ENCODE measurements at regions not wholly inside any gene's neighbourhood (a gene's known extent, or its start where the extent isn't known, plus 50 kb on each side); places are given as distances from the start of the nearest gene placed in this dataset.

- in situ Hi-C loops (cut with HindIII; ENCODE audit: low pct_unique_long_range_greater_than_20kb, low sequenced_read_pairs): no loop called here
- DNase-seq (ENCODE audit: low read depth in 1 of 2, low spot score in 1 of 2): no peak
- no peak for TF ChIP-seq JUND (IDR thresholded peaks at IDR 0.05; ENCODE audit: low read depth)
Observed at GRCh38 chr1:29716306-29716705, 480.0 kb downstream of the PTPRU start.

- DNase-seq (ENCODE audit: low read depth in 1 of 2, low spot score in 1 of 2): peak in 1 of 2 experiments; percentile 10
- in situ Hi-C loops (cut with HindIII; ENCODE audit: low pct_unique_long_range_greater_than_20kb, low sequenced_read_pairs): no loop called here
Observed at GRCh38 chr1:29713857-29714256, 477.5 kb downstream of the PTPRU start.

GRCh38 chr1:29712801-29713200 is 476.5 kb downstream of the PTPRU start:
- in situ Hi-C loops (cut with HindIII; ENCODE audit: low pct_unique_long_range_greater_than_20kb, low sequenced_read_pairs): no loop called here

More at GRCh38 chr1:29713857-29714256, 477.5 kb downstream of the PTPRU start:
- no peak for TF ChIP-seq JUND (IDR thresholded peaks at IDR 0.05; ENCODE audit: low read depth)

GRCh38 chr1:29712284-29712651 is 475.9 kb downstream of the PTPRU start:
- TF ChIP-seq JUND (IDR thresholded peaks at IDR 0.05; ENCODE audit: low read depth): no peak
- in situ Hi-C loops (cut with HindIII; ENCODE audit: low pct_unique_long_range_greater_than_20kb, low sequenced_read_pairs): no loop called here
- DNase-seq (ENCODE audit: low read depth in 1 of 2, low spot score in 1 of 2): no peak

More at GRCh38 chr1:29712801-29713200, 476.5 kb downstream of the PTPRU start:
- no peak for TF ChIP-seq JUND (IDR thresholded peaks at IDR 0.05; ENCODE audit: low read depth)
- no peak for DNase-seq (ENCODE audit: low read depth in 1 of 2, low spot score in 1 of 2)

- in situ Hi-C loops (cut with HindIII; ENCODE audit: low pct_unique_long_range_greater_than_20kb, low sequenced_read_pairs): no loop called here
- DNase-seq (ENCODE audit: low read depth in 1 of 2, low spot score in 1 of 2): no peak
Observed at GRCh38 chr1:29711582-29712283, 475.4 kb downstream of the PTPRU start.

GRCh38 chr1:29709704-29710280 is 473.5 kb downstream of the PTPRU start:
- in situ Hi-C loops (cut with HindIII; ENCODE audit: low pct_unique_long_range_greater_than_20kb, low sequenced_read_pairs): no loop called here
- no peak for DNase-seq (ENCODE audit: low read depth in 1 of 2, low spot score in 1 of 2)
- TF ChIP-seq JUND (IDR thresholded peaks at IDR 0.05; ENCODE audit: low read depth): no peak

More at GRCh38 chr1:29711582-29712283, 475.4 kb downstream of the PTPRU start:
- no peak for TF ChIP-seq JUND (IDR thresholded peaks at IDR 0.05; ENCODE audit: low read depth)

GRCh38 chr1:29708796-29709703 is 472.7 kb downstream of the PTPRU start:
- DNase-seq (ENCODE audit: low read depth in 1 of 2, low spot score in 1 of 2): no peak
- in situ Hi-C loops (cut with HindIII; ENCODE audit: low pct_unique_long_range_greater_than_20kb, low sequenced_read_pairs): no loop called here
- TF ChIP-seq JUND (IDR thresholded peaks at IDR 0.05; ENCODE audit: low read depth): no peak

- no peak for TF ChIP-seq JUND (IDR thresholded peaks at IDR 0.05; ENCODE audit: low read depth)
- DNase-seq (ENCODE audit: low read depth in 1 of 2, low spot score in 1 of 2): no peak
- in situ Hi-C loops (cut with HindIII; ENCODE audit: low pct_unique_long_range_greater_than_20kb, low sequenced_read_pairs): no loop called here
Observed at GRCh38 chr1:29708381-29708780, 472.1 kb downstream of the PTPRU start.

GRCh38 chr1:29707796-29708195 is 471.5 kb downstream of the PTPRU start:
- no peak for DNase-seq (ENCODE audit: low read depth in 1 of 2, low spot score in 1 of 2)
- no peak for TF ChIP-seq JUND (IDR thresholded peaks at IDR 0.05; ENCODE audit: low read depth)
- in situ Hi-C loops (cut with HindIII; ENCODE audit: low pct_unique_long_range_greater_than_20kb, low sequenced_read_pairs): no loop called here

GRCh38 chr1:29706936-29707335 is 470.6 kb downstream of the PTPRU start:
- peak in 1 of 2 experiments; percentile 6 for DNase-seq (ENCODE audit: low read depth in 1 of 2, low spot score in 1 of 2)
- in situ Hi-C loops (cut with HindIII; ENCODE audit: low pct_unique_long_range_greater_than_20kb, low sequenced_read_pairs): no loop called here
- no peak for TF ChIP-seq JUND (IDR thresholded peaks at IDR 0.05; ENCODE audit: low read depth)

- TF ChIP-seq JUND (IDR thresholded peaks at IDR 0.05; ENCODE audit: low read depth): no peak
- no peak for DNase-seq (ENCODE audit: low read depth in 1 of 2, low spot score in 1 of 2)
- in situ Hi-C loops (cut with HindIII; ENCODE audit: low pct_unique_long_range_greater_than_20kb, low sequenced_read_pairs): no loop called here
Observed at GRCh38 chr1:29704430-29704829, 468.1 kb downstream of the PTPRU start.

- in situ Hi-C loops (cut with HindIII; ENCODE audit: low pct_unique_long_range_greater_than_20kb, low sequenced_read_pairs): no loop called here
- no peak for TF ChIP-seq JUND (IDR thresholded peaks at IDR 0.05; ENCODE audit: low read depth)
- peak; percentile 42 to 52 for DNase-seq (ENCODE audit: low read depth in 1 of 2, low spot score in 1 of 2)
Observed at GRCh38 chr1:29703596-29704370, 467.5 kb downstream of the PTPRU start.

Data from T47D (cell line).